ENCODE measurements at regions not wholly inside any gene's neighbourhood (a gene's known extent, or its start where the extent isn't known, plus 50 kb on each side); places are given as distances from the start of the nearest gene placed in this dataset.

DNA sequence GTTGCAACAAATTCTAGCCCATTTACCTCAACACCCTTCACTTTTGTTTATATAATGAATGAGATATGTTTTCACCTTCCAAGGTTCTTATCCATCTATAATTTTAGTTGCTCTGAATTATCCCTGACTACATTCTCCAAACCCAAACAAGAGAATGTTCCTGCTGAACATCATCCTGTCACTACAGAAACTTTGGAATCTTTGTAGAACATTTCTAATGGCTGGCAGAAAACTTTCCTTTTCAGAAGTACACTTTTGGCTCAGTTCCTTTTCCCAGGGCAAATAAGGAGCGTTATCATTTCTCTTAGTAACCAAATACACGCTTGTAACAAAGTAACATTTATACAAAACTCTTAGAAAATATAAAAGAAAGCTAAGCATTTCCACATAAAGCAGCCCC lies 860.6 kb upstream of the SEMA6A start:
- H2AFZ ChIP-seq (ENCODE audit: low read depth, low read length): no peak overlapping the region
- no peak overlapping the region for H3K4me2 ChIP-seq (ENCODE audit: low read length)
- no peaks in the 10 kb centered on the region for H3K9me3 ChIP-seq (ENCODE audit: low read length)
- no peaks in the 10 kb centered on the region for H4K20me1 ChIP-seq (ENCODE audit: insufficient read depth)
- H3K9ac ChIP-seq (ENCODE audit: low read length): no peak overlapping the region
- TF ChIP-seq RAD21 (conservative IDR thresholded peaks at IDR 0.05) (no peak), MXI1 (conservative IDR thresholded peaks at IDR 0.05; ENCODE audit: poor library complexity, severe bottlenecking) (no peak)
- TF ChIP-seq, protein P1, sequence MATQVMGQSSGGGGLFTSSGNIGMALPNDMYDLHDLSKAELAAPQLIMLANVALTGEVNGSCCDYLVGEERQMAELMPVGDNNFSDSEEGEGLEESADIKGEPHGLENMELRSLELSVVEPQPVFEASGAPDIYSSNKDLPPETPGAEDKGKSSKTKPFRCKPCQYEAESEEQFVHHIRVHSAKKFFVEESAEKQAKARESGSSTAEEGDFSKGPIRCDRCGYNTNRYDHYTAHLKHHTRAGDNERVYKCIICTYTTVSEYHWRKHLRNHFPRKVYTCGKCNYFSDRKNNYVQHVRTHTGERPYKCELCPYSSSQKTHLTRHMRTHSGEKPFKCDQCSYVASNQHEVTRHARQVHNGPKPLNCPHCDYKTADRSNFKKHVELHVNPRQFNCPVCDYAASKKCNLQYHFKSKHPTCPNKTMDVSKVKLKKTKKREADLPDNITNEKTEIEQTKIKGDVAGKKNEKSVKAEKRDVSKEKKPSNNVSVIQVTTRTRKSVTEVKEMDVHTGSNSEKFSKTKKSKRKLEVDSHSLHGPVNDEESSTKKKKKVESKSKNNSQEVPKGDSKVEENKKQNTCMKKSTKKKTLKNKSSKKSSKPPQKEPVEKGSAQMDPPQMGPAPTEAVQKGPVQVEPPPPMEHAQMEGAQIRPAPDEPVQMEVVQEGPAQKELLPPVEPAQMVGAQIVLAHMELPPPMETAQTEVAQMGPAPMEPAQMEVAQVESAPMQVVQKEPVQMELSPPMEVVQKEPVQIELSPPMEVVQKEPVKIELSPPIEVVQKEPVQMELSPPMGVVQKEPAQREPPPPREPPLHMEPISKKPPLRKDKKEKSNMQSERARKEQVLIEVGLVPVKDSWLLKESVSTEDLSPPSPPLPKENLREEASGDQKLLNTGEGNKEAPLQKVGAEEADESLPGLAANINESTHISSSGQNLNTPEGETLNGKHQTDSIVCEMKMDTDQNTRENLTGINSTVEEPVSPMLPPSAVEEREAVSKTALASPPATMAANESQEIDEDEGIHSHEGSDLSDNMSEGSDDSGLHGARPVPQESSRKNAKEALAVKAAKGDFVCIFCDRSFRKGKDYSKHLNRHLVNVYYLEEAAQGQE (IDR thresholded peaks at IDR 0.05; ENCODE audit: borderline replicate concordance): no peak
- H3K27me3 ChIP-seq (ENCODE audit: insufficient read depth, low read depth, low read length): no peaks in the 10 kb centered on the region
- no peak overlapping the region for H3K27ac ChIP-seq (ENCODE audit: low read length)
- no peaks in the 10 kb centered on the region for H3F3A ChIP-seq (ENCODE audit: insufficient read depth, low read length, poor library complexity, severe bottlenecking)
- H3K9me2 ChIP-seq (ENCODE audit: insufficient read depth, low read length): no peaks in the 10 kb centered on the region
- H3K36me3 ChIP-seq (ENCODE audit: insufficient read depth, low read length): no peaks in the 10 kb centered on the region
- no peak overlapping the region for H3K4me3 ChIP-seq (ENCODE audit: low read length)
- H3K79me2 ChIP-seq (replicated peaks; ENCODE audit: insufficient read depth, low read length): no peaks in the 10 kb centered on the region

DNA sequence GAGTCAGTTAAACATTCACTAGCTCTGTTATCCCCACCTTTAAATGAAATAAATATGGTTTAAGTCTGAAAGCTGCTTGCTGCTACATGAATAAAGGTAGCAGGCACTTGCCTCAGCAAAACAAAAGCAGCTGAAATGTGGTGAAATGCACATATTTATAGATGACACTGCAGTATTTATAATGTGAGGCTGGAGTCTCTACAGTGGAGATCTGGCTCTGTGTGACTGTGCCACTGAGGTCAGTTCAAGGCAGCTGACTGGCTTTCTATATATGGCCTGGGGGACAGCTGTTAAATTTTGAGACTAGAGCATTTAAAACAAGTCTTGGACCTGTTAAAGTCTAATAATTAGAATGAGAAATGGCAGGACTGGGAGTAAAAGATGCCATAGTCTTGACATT lies 859.6 kb upstream of the SEMA6A start:
- no peaks in the 10 kb centered on the region for H3K79me2 ChIP-seq (replicated peaks; ENCODE audit: insufficient read depth, low read length)
- no peak overlapping the region for H2AFZ ChIP-seq (ENCODE audit: low read depth, low read length)
- H3K4me2 ChIP-seq (ENCODE audit: low read length): no peak overlapping the region
- TF ChIP-seq TAF1 (IDR thresholded peaks at IDR 0.05; ENCODE audit: low read depth) (no peak), EP300 (conservative IDR thresholded peaks at IDR 0.05; ENCODE audit: poor library complexity, severe bottlenecking) (no peak), POLR2AphosphoS5 (IDR thresholded peaks at IDR 0.05) (no peak), SMC3 (conservative IDR thresholded peaks at IDR 0.05; ENCODE audit: poor library complexity) (no peak)
- no peaks in the 10 kb centered on the region for H3K27me3 ChIP-seq (ENCODE audit: insufficient read depth, low read depth, low read length)
- H3K9ac ChIP-seq (ENCODE audit: low read length): no peak overlapping the region
- H3K36me3 ChIP-seq (ENCODE audit: insufficient read depth, low read length): no peaks in the 10 kb centered on the region
- no peak overlapping the region for H3K4me3 ChIP-seq (ENCODE audit: low read length)
- no peaks in the 10 kb centered on the region for H3K9me3 ChIP-seq (ENCODE audit: low read length)
- H4K20me1 ChIP-seq (ENCODE audit: insufficient read depth): no peaks in the 10 kb centered on the region
- no peak overlapping the region for H3K27ac ChIP-seq (ENCODE audit: low read length)
- H3F3A ChIP-seq (ENCODE audit: insufficient read depth, low read length, poor library complexity, severe bottlenecking): no peaks in the 10 kb centered on the region
- no peaks in the 10 kb centered on the region for H3K9me2 ChIP-seq (ENCODE audit: insufficient read depth, low read length)

DNA sequence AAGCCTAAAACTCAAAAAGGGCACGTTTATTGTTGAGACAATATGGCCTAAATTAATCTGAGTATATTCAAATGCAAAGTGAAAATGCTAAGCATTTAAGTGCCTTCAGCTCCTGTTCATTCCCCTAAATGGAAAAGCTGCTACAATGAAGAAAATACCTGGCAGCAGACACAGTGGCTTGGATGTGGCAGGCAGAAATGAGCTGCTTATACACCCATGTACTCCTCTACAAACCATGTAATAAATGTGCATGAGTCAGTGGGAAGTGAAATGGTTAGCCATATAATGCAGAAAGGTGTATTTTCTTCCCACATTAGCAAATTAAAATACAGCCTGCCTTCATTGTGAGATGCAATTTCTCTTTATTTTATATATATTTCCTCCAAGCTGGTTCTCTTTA lies 859.2 kb upstream of the SEMA6A start:
- Histone ChIP-seq H3K79me2 (replicated peaks; ENCODE audit: insufficient read depth, low read length) (no peaks in the 10 kb centered on the region), H3K9me2 (ENCODE audit: insufficient read depth, low read length) (no peaks in the 10 kb centered on the region), H3K36me3 (ENCODE audit: insufficient read depth, low read length) (no peaks in the 10 kb centered on the region), H3F3A (ENCODE audit: insufficient read depth, low read length, poor library complexity, severe bottlenecking) (no peaks in the 10 kb centered on the region), H3K4me2 (ENCODE audit: low read length) (no peak overlapping the region), H4K20me1 (ENCODE audit: insufficient read depth) (no peaks in the 10 kb centered on the region), H2AFZ (ENCODE audit: low read depth, low read length) (no peak overlapping the region), H3K9ac (ENCODE audit: low read length) (no peak overlapping the region), H3K27me3 (ENCODE audit: insufficient read depth, low read depth, low read length) (no peaks in the 10 kb centered on the region), H3K9me3 (ENCODE audit: low read length) (no peaks in the 10 kb centered on the region), H3K4me3 (ENCODE audit: low read length) (no peak overlapping the region), H3K27ac (ENCODE audit: low read length) (no peak overlapping the region)
- TF ChIP-seq, protein P2, sequence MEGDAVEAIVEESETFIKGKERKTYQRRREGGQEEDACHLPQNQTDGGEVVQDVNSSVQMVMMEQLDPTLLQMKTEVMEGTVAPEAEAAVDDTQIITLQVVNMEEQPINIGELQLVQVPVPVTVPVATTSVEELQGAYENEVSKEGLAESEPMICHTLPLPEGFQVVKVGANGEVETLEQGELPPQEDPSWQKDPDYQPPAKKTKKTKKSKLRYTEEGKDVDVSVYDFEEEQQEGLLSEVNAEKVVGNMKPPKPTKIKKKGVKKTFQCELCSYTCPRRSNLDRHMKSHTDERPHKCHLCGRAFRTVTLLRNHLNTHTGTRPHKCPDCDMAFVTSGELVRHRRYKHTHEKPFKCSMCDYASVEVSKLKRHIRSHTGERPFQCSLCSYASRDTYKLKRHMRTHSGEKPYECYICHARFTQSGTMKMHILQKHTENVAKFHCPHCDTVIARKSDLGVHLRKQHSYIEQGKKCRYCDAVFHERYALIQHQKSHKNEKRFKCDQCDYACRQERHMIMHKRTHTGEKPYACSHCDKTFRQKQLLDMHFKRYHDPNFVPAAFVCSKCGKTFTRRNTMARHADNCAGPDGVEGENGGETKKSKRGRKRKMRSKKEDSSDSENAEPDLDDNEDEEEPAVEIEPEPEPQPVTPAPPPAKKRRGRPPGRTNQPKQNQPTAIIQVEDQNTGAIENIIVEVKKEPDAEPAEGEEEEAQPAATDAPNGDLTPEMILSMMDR (IDR thresholded peaks at IDR 0.05; ENCODE audit: poor library complexity, severe bottlenecking): no peak
- no peak for TF ChIP-seq RAD21 (conservative IDR thresholded peaks at IDR 0.05)
- no peak for TF ChIP-seq TAF1 (IDR thresholded peaks at IDR 0.05; ENCODE audit: low read depth)
- TF ChIP-seq EZH2 (IDR thresholded peaks at IDR 0.05; ENCODE audit: borderline replicate concordance, insufficient read depth, low read length, poor library complexity, severe bottlenecking): no peak
- TF ChIP-seq MXI1 (conservative IDR thresholded peaks at IDR 0.05; ENCODE audit: poor library complexity, severe bottlenecking): no peak
